HL-60/S4 treated with phorbol 12-myristate 13-acetate at 8.2 ng/mL for 4 days and 3 days (cell line): ENCODE measurements at regions not wholly inside any gene's neighbourhood (a gene's known extent, or its start where the extent isn't known, plus 50 kb on each side); places are given as distances from the start of the nearest gene placed in this dataset.
"Not testable (repeated sequence)": the region's sequence is repeated elsewhere in the genome, so short reads cannot be mapped to it uniquely, and the experiment has no call there.

Experiments
- in situ Hi-C: fragments of 300-500 bp; cut with MboI; formaldehyde crosslinking; loops from 2 replicates; pipeline ENCODE4 v1.15.0; 2022; ENCODE audit warnings: low sequenced_read_pairs

DNA sequence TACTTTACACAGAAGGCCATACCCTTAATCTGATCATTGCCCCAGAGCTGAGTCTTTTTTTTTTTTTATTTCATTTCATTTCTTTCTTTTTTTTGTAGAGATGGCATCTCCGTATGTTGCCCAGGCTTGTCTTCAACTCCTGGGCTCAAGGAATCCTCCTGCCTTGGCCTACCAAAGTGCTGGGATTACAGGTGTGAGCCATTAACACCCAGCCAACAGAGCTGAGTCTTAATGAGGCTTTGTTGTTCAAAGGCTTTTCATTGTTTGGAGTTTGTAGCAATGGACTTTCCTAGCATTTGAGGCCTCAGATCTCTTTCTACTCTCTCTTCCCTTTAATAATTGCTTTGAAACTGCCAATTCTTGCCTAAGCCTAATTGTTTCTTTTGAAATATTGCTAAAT, 176.5 kb upstream of the FBN2 start:
- in situ Hi-C loops: no loop called here

DNA sequence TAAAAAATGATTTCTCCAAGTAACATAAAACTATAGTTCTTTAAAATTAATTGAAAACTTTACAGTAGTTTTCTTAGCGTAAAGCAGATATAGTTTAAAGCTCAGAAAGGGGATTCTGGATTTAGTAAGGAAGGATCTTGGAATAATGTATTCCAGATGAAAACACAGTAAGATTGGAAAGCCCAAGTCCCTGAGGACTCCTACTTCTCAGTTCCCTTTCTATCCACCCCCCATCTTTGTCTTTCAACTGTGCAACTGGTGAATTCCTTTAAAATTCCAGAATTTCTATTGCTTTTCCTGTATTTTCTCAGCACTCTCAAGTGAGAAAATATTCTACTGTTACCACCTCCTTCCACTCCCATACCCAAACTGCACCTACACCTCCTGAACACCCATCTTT, 184.5 kb upstream of the FBN2 start:
- in situ Hi-C loops: no loop called here

DNA sequence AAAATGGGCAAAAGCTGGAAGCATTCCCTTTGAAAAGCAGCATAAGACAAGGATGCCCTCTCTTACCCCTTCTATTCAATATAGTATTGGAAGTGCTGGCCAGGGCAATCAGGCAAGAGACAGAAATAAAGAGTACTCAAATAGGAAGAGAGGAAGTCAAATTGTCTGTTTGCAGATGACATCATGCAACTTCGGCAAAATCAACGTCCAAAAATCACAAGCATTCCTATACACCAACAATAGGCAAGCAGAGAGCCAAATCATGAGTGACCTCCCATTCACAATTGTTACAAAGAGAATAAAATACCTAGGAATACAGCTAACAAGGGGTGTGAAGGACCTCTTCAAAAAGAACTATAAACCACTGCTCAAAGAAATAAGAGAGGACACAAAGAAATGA, 192.0 kb upstream of the FBN2 start:
- in situ Hi-C loops: not testable (repeated sequence)

- in situ Hi-C loops: not testable (repeated sequence)
Measured at GRCh38 chr5:128735656-128736055, 197.6 kb upstream of the FBN2 start.

DNA sequence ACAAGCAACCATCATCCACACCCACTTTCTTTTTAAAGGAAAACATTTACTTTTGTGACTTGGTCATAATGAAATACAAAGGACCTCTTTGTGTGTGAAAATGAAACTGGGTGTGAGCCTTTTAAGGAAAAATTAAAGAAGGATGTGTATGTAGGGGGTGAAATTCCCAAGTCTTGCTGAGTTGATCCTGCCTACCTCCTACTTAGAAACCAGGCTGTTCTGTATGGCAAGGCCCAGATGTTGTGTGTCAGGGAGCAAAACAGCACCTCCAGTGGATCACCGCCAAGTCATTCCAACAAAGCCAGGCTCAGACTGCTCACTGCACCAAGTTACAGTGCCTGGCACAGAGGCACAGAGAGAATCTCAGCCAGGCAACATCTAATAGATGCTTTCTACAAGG, 198.5 kb upstream of the FBN2 start:
- in situ Hi-C loops: no loop called here

DNA sequence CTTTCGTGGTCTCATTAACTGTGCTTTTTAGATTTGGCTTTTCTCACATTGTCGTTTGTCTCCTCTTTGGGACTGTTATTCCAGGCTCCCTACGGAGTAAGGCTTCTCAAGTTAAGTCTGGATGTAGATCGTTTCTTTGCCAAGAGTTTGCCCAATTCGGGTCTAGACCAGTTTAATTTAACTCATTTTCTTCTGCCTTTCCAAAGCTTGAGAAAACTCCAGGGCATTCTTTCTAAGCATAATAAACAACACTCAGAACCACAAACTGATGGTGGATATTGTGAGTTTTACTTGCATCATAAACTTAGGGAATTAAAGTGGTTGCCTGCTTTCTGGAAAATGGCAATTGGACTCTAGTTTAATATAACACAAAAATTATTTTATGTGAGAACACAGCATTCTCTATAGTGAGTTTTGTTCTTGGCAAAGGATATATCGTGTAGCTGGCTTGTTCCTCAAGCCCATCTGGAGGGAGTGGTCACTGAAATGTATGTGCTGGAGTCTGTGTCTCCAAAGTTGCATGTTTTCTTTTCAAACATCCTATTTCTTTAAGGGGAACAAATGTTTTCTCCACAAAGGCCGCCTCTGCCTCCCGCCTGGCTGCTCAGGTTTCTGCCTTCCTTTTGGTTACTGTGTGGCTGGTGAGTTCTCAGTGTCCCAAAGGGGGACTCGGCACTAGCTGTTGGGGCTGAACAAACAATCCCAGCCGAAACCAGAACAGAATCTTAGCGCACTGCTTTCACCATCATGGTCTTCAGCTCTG, 211.3 kb upstream of the FBN2 start:
- in situ Hi-C loops: no loop called here

DNA sequence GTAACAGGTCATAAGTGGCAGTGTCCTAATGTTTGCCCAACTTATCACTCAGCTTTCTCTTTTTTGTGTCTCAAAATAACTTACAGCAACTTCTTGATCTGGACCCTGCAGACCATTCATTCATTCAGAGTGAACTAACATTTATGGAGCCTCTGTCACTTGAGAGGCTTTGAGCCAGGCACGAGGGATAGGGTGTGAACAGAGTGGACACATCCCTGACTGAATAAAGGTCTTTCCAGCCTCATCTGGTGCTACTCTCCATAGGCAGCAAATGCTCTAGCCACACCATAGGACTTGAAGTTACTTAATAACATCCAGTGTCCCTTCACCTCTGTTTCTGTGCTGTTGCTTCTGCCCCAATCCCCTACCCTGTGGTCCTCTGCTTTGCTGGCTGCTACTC, 212.1 kb upstream of the FBN2 start:
- in situ Hi-C loops: no loop called here

- in situ Hi-C loops: no loop called here
Measured at GRCh38 chr5:128757196-128757959, 207.9 kb upstream of the SLC27A6 start.

- in situ Hi-C loops: no loop called here
Measured at GRCh38 chr5:128762661-128763306, 202.5 kb upstream of the SLC27A6 start.

DNA sequence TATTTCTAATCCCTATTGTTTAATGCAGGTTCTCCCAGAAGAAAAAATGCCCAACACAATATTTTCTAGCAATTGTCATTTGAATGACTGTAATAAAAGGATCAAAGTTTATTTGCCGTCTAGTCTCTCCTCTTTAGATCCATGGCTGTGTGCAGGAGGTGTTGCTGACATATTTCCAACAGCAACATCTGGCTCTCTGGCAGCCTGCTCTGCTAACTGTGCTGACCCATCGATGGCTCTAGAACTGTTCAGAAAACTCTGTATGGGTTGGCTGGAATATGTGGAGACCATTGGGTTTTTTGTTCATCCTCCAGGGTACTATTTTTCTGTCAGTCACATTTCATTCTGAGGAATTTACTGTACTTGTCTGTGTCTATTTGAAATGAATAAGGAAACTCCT, 202.0 kb upstream of the SLC27A6 start:
- in situ Hi-C loops: no loop called here

DNA sequence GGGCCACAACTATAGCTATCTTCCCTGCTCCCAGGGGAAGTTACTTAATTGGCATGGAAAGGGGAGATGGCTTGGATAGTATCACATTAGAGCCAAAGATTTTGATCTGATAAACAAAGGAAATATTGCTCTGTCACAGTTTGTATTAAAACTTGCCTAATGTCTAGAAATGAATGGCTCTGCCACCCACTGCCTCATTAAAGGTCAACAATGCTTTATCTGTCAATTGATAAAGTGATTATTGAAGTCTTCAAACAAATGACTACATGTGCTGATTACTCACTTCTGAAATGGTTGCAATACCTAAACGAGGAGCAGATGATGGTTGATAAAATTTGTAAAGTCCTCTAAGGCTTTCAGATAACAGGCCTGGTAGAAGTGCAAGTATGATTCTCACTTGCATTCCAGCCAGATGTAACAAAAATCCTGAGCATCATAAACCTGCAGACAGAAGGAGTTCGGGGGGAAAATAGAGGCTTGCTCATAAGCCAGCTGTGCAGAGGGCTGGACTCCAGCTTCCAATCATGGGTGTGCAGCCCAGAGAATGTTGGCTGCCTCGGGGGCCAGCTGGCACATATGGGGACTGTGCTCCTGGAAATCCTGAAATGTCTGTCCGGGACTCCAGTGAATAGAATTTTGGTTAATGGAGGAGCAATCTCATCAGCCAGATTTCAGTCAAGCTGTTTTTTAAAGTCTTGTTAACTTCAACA, 200.5 kb upstream of the SLC27A6 start:
- in situ Hi-C loops: no loop called here

DNA sequence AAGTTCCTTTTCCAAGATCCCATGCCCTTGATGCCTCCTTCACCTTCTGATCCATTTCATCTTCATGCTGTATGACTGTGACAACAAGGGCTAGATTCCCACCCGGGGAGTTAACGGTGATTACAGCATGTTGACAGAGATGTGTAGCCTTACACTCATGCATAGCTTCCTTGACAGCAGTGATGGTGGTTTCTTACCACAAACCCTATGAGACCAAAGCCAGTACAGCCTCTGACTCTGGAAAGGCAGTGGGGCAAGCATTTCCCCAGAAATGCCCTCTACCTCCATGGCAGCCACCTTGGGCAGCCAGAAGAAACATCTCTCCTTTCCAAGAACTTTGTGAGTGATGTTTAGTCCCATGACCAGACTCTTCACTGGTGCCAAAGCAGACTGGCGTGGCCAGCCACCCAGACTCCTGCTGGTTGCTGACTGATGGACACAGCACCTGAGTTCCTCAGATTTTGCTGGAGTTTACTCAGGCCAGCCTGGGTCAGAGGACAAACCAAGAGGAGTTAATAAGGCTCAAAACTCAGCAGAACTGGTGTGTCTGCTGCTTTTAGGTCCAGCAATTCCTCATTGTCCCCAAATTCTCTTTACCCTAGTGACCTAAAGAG, 199.7 kb upstream of the SLC27A6 start:
- in situ Hi-C loops: no loop called here

GRCh38 chr5:128766406-128766805, 198.9 kb upstream of the SLC27A6 start:
- in situ Hi-C loops: no loop called here

DNA sequence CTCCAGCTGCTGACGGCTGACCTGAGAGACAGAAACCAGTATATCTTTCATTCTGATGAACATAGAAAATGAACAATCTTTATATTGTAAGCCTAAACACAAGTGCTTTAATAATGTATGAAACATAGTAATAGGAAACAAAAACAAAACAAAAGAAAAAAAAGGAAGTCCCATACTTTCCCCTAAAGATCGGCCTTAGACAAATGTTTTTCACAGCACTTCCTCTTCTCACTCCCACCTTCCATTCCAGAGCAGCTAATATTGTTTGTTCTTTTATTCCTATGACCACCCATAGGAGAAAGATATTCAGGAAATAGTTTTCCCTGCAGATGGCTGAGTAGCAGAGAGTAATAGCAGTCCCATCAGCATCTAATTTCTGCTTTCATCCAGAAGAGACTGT, 194.4 kb upstream of the SLC27A6 start:
- in situ Hi-C loops: no loop called here

GRCh38 chr5:128772356-128772755, 192.9 kb upstream of the SLC27A6 start:
- in situ Hi-C loops: no loop called here

- in situ Hi-C loops: no loop called here
Measured at GRCh38 chr5:128773378-128773777, 191.9 kb upstream of the SLC27A6 start.

DNA sequence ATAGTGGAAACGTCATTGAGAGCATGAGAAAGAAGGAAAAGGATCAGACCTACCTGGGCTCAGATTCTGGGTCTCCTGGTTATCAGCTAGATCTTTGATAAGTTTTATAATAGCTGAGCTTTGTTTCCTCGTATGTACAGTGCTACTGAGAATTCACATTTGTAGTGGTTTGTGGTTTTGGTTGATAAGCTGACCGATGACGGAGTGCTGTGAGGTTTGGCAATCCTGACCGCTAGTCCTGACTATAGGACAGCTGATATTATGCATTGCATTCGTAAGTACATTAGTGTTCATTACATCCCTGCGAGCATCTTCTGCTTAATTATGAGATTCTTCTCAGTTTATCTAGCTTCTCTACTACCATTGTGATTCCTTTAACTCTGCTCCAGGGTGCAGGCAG, 190.7 kb upstream of the SLC27A6 start:
- in situ Hi-C loops: no loop called here

DNA sequence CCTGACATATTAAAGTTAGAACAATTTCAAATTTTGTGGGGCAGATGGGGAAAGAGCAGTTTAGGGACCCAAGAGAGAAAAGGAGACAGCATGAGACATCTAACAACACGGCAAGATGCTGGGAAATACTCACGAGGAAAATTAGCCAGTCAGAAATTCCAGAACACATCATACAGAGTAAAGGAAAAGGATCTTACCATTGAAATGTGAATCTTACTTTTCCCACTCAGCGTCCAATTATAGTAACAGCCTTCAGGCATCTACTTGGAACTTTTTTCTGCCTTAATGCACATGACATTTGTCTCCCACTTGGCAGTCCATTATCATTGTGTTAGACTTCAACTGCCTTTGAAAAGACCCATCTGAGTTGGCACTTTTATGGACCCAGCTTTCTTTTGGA, 189.7 kb upstream of the SLC27A6 start:
- in situ Hi-C loops: no loop called here

DNA sequence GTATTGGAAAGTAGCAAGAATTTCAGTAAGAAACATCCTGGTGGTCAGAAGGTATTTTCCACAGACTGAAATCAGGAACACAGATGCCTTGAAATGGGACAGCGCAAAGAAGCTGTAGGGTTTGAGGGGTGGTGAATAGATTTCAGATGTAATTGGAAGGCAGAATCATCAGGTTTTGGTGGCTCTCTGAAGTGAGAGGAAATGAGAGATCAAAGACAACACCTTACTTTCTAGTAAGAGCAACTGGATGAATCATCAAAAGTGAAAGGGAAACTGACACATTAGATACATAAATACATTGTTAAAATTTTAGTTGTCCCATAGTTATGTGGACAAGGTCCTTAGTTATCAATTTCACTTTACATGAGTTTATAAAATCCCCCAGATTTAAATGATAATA, 188.2 kb upstream of the SLC27A6 start:
- in situ Hi-C loops: no loop called here

- in situ Hi-C loops: no loop called here
Measured at GRCh38 chr5:128778474-128778873, 186.8 kb upstream of the SLC27A6 start.

DNA sequence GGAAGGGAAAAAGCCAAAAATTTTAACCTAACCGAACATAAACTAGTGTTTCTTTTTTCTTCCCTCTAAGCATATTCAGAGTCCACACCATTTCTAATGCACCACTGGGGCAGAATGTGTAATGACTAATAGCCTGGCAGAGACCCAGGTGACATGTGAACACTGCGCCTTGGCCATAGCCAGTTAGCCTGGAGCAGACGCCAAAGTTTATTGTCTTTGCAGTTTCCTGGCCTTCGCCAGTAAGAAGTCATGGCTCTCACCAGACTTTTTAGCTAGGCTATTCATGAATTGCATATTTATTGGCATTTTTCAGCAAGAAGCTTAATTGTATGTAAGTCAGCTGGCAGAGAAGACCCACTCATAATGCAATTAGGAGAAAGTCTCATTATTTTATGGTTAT, 182.8 kb upstream of the SLC27A6 start:
- in situ Hi-C loops: no loop called here
